DOHH2 (cell line): ENCODE measurements at regions not wholly inside any gene's neighbourhood (a gene's known extent, or its start where the extent isn't known, plus 50 kb on each side); places are given as distances from the start of the nearest gene placed in this dataset.
"Not testable (repeated sequence)": the region's sequence is repeated elsewhere in the genome, so short reads cannot be mapped to it uniquely, and the experiment has no call there.

Source experiments
- H3F3A ChIP-seq: fragments of 200-600 bp; sonication (generic), shearing (Covaris generic); 2 replicates; pipeline ENCODE4 v1.6.0; 2016; ENCODE audit warnings: antibody characterized with exemption, mild to moderate bottlenecking; ENCODE audit not compliant: control insufficient read depth, insufficient read depth
- H3K27ac ChIP-seq: fragments of 200-600 bp; sonication (generic); 2 replicates; pipeline ENCODE4 v1.5.1; 2014; ENCODE audit warnings: low read depth, mild to moderate bottlenecking, low read length, moderate library complexity
- H3K27me3 ChIP-seq: fragments of 200-600 bp; sonication (generic); 2 replicates; pipeline ENCODE4 v1.6.1; 2014; ENCODE audit warnings: mild to moderate bottlenecking, low read length, mixed read lengths; ENCODE audit not compliant: control insufficient read depth
- H3K36me3 ChIP-seq: fragments of 200-600 bp; sonication (generic); 2 replicates; pipeline ENCODE4 v1.6.1; 2014; ENCODE audit warnings: mild to moderate bottlenecking, low read length, moderate library complexity, mixed read lengths; ENCODE audit not compliant: control insufficient read depth
- H3K4me1 ChIP-seq: fragments of 200-600 bp; sonication (generic); 2 replicates; pipeline ENCODE4 v1.6.1; 2014; ENCODE audit warnings: mild to moderate bottlenecking, low read length, mixed read lengths; ENCODE audit not compliant: control insufficient read depth
- H3K4me2 ChIP-seq: fragments of 200-600 bp; sonication (generic); 2 replicates; pipeline ENCODE4 v1.6.0; 2014; ENCODE audit warnings: mild to moderate bottlenecking, low read length, moderate library complexity
- H3K4me3 ChIP-seq: fragments of 200-600 bp; sonication (generic); 2 replicates; pipeline ENCODE4 v1.5.1; 2014; ENCODE audit warnings: mild to moderate bottlenecking, low read length, mixed read lengths
- H3K79me2 ChIP-seq: fragments of 200-600 bp; sonication (generic); 2 replicates; pipeline ENCODE4 v1.6.1; 2014; ENCODE audit warnings: mild to moderate bottlenecking, low read length, mixed read lengths; ENCODE audit not compliant: control insufficient read depth
- H3K9me2 ChIP-seq: fragments of 200-600 bp; sonication (generic); replicated peaks from 2 replicates; pipeline ENCODE4 v1.6.1; 2014; ENCODE audit warnings: mild to moderate bottlenecking, low read length, mixed read lengths; ENCODE audit not compliant: control insufficient read depth
- H3K9me3 ChIP-seq: fragments of 200-600 bp; sonication (generic); 2 replicates; pipeline ENCODE4 v1.6.1; 2014; ENCODE audit warnings: antibody characterized with exemption, low read length, mixed read lengths; ENCODE audit not compliant: control insufficient read depth, insufficient read depth
- H4K20me1 ChIP-seq: fragments of 200-600 bp; sonication (generic); 2 replicates; pipeline ENCODE4 v1.6.0; 2014; ENCODE audit warnings: low read depth, mild to moderate bottlenecking, antibody characterized with exemption, low read length, moderate library complexity; ENCODE audit not compliant: control insufficient read depth, insufficient read depth
- CTCF ChIP-seq: fragments of 200-600 bp; sonication (generic); IDR thresholded peaks from one replicate; pipeline ENCODE4 v1.5.1; 2014; ENCODE audit warnings: antibody characterized with exemption, mild to moderate bottlenecking, low read depth, low read length; ENCODE audit not compliant: poor library complexity, severe bottlenecking
- EZH2phosphoT487 ChIP-seq: fragments of 200-600 bp; sonication (generic); IDR thresholded peaks from 2 replicates; pipeline ENCODE4 v1.6.1; 2017; ENCODE audit warnings: borderline replicate concordance, mild to moderate bottlenecking, antibody characterized with exemption, low read length, moderate library complexity, mixed read lengths

GRCh38 chr1:240722788-240723187, 110.8 kb upstream of the GREM2 start:
- Histone ChIP-seq H3K4me1 (no peaks in the 10 kb centered on the region), H3K79me2 (no peaks in the 10 kb centered on the region), H4K20me1 (no peaks in the 10 kb centered on the region), H3K27me3 (no peaks in the 10 kb centered on the region), H3K4me3 (no peak overlapping the region), H3K4me2 (no peak overlapping the region), H3F3A (no peaks in the 10 kb centered on the region), H3K36me3 (no peaks in the 10 kb centered on the region), H3K9me3 (peaks cover 7% of the 10 kb centered on the region), H3K9me2 (no peaks in the 10 kb centered on the region), H3K27ac (no peak overlapping the region)
- TF ChIP-seq CTCF, result no peak
- TF ChIP-seq EZH2phosphoT487, result no peak

- Histone ChIP-seq H3K27me3 (no peaks in the 10 kb centered on the region), H3F3A (no peaks in the 10 kb centered on the region), H3K9me2 (no peaks in the 10 kb centered on the region), H3K27ac (no peak overlapping the region), H4K20me1 (no peaks in the 10 kb centered on the region), H3K4me3 (no peak overlapping the region), H3K36me3 (no peaks in the 10 kb centered on the region), H3K9me3 (peaks cover under 1% of the 10 kb centered on the region; the same call in 1 of the 2 replicates), H3K4me2 (no peak overlapping the region), H3K79me2 (no peaks in the 10 kb centered on the region), H3K4me1 (no peaks in the 10 kb centered on the region)
- no peak for TF ChIP-seq EZH2phosphoT487
- no peak for TF ChIP-seq CTCF
Measured at GRCh38 chr1:240720976-240721375, 109.0 kb upstream of the GREM2 start.

- Histone ChIP-seq H3K4me3 (no peak overlapping the region), H3K27ac (no peak overlapping the region), H3K9me3 (no peaks in the 10 kb centered on the region), H3K9me2 (no peaks in the 10 kb centered on the region), H4K20me1 (no peaks in the 10 kb centered on the region), H3F3A (no peaks in the 10 kb centered on the region), H3K27me3 (no peaks in the 10 kb centered on the region), H3K36me3 (no peaks in the 10 kb centered on the region), H3K79me2 (no peaks in the 10 kb centered on the region), H3K4me2 (no peak overlapping the region), H3K4me1 (no peaks in the 10 kb centered on the region)
- TF ChIP-seq EZH2phosphoT487 (no peak), CTCF (no peak)
Measured at GRCh38 chr1:240719953-240720700, 108.2 kb upstream of the GREM2 start.

GRCh38 chr1:240716538-240716937, 104.6 kb upstream of the GREM2 start:
- not testable (repeated sequence) for H3K4me2 ChIP-seq, H3K79me2 ChIP-seq, H3K27me3 ChIP-seq, H3K27ac ChIP-seq, H3K9me2 ChIP-seq, H3K36me3 ChIP-seq, H3K9me3 ChIP-seq, H3F3A ChIP-seq, H3K4me1 ChIP-seq, H4K20me1 ChIP-seq, H3K4me3 ChIP-seq
